ENCODE measurements at regions not wholly inside any gene's neighbourhood (a gene's known extent, or its start where the extent isn't known, plus 50 kb on each side); places are given as distances from the start of the nearest gene placed in this dataset.

- H3K4me3 ChIP-seq (ENCODE audit: low read depth, low read length) = no peak overlapping the region
- POLR2A ChIA-PET = no interaction called here
- DNase-seq (ENCODE audit: low read depth, low spot score) = no peak
- CTCF ChIA-PET = no interaction called here
- TF ChIP-seq CTCF (IDR thresholded peaks at IDR 0.05; ENCODE audit: insufficient read depth, low read length, missing control alignments) = no peak
Measured at GRCh38 chr1:221904319-221904718, 162.4 kb upstream of the DUSP10 start.

GRCh38 chr1:221903594-221903993 is 161.7 kb upstream of the DUSP10 start:
- no peak overlapping the region for H3K4me3 ChIP-seq (ENCODE audit: low read depth, low read length)
- DNase-seq (ENCODE audit: low read depth, low spot score) = no peak
- no peak for TF ChIP-seq CTCF (IDR thresholded peaks at IDR 0.05; ENCODE audit: insufficient read depth, low read length, missing control alignments)
- ChIA-PET POLR2A (no interaction called here), CTCF (no interaction called here)

GRCh38 chr1:221902961-221903360 is 161.1 kb upstream of the DUSP10 start:
- no peak overlapping the region for H3K4me3 ChIP-seq (ENCODE audit: low read depth, low read length)
- CTCF ChIA-PET = no interaction called here
- POLR2A ChIA-PET = no interaction called here
- DNase-seq (ENCODE audit: low read depth, low spot score) = no peak
- TF ChIP-seq CTCF (IDR thresholded peaks at IDR 0.05; ENCODE audit: insufficient read depth, low read length, missing control alignments) = no peak

- DNase-seq (ENCODE audit: low read depth, low spot score) = no peak
- H3K4me3 ChIP-seq (ENCODE audit: low read depth, low read length) = no peak overlapping the region
- POLR2A ChIA-PET = no interaction called here
- no peak for TF ChIP-seq CTCF (IDR thresholded peaks at IDR 0.05; ENCODE audit: insufficient read depth, low read length, missing control alignments)
- CTCF ChIA-PET = no interaction called here
Measured at GRCh38 chr1:221900678-221901077, 158.8 kb upstream of the DUSP10 start.

- DNase-seq (ENCODE audit: low read depth, low spot score) = no peak
- ChIA-PET CTCF (no interaction called here), POLR2A (no interaction called here)
- no peak for TF ChIP-seq CTCF (IDR thresholded peaks at IDR 0.05; ENCODE audit: insufficient read depth, low read length, missing control alignments)
- H3K4me3 ChIP-seq (ENCODE audit: low read depth, low read length) = no peak overlapping the region
Measured at GRCh38 chr1:221897321-221897721, 155.4 kb upstream of the DUSP10 start.

- CTCF ChIA-PET = interaction anchor here (0.8 to 1.6 kb wide), 2 partner anchors 13 to 742 kb away, joined by 3 to 4 read pairs; no protein-coding TSS in a partner anchor
- no peak for TF ChIP-seq CTCF (IDR thresholded peaks at IDR 0.05; ENCODE audit: insufficient read depth, low read length, missing control alignments)
- H3K4me3 ChIP-seq (ENCODE audit: low read depth, low read length) = no peak overlapping the region
- POLR2A ChIA-PET = no interaction called here
- no peak for DNase-seq (ENCODE audit: low read depth, low spot score)
Measured at GRCh38 chr1:221892301-221892830, 150.5 kb upstream of the DUSP10 start.
